B cell (primary cell): ENCODE measurements at regions not wholly inside any gene's neighbourhood (a gene's known extent, or its start where the extent isn't known, plus 50 kb on each side); places are given as distances from the start of the nearest gene placed in this dataset.

Source experiments
- CTCF ChIP-seq: fragments of 200-600 bp; IDR thresholded peaks from one replicate; pipeline ENCODE4 v1.8.0; 2022; ENCODE audit warnings: antibody characterized with exemption, mild to moderate bottlenecking
- EZH2 ChIP-seq: IDR thresholded peaks from 2 replicates; pipeline ENCODE4 v1.6.1; 2012; ENCODE audit warnings: borderline replicate concordance, low read depth, mild to moderate bottlenecking, moderate library complexity, low read length; ENCODE audit not compliant: insufficient read depth, poor library complexity, severe bottlenecking

DNA sequence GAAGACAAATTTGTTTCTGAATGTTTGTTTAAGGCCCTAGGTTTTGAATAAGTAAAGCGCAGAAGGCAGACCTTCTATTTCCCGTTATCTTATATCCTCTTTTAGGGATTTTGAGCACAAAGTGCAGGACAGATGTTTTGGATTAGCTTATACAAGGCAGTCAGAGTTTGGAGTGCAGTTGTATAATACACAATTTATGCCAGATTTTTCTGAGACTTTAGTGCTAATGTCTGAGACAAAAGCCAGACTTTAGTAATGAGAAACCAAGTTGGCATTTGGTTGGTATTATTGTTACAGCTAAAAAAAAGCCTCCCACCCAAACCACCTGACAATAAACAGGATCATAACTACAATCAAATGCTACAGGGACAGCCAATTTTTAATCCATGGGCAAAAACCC lies 309.9 kb upstream of the SATB1 start:
- TF ChIP-seq CTCF: no peak
- no peak for TF ChIP-seq EZH2
